OCI-LY7 (cell line): ENCODE measurements at regions not wholly inside any gene's neighbourhood (a gene's known extent, or its start where the extent isn't known, plus 50 kb on each side); places are given as distances from the start of the nearest gene placed in this dataset.

Experiments
- BruUV-seq: library from RNA; stranded (reverse); fragments of 400-500 nt; replicated peaks from 2 replicates; lab custom pipeline; 2021; lab: Mats Ljungman, UMichigan
- CTCF ChIA-PET: fragments of 300-600 bp; sonication (Branson Sonifier 250); formaldehyde crosslinking; loops from one replicate; lab custom pipeline; 2022; ENCODE audit warnings: antibody characterized with exemption; ENCODE audit not compliant: unreplicated experiment; lab: Charles Lee
- POLR2A ChIA-PET: fragments of 300-600 bp; sonication (Branson Sonifier 250); formaldehyde crosslinking; loops from one replicate; lab custom pipeline; 2022; ENCODE audit warnings: antibody characterized with exemption; lab: Charles Lee
- DNase-seq: peaks from one replicate; pipeline ENCODE4 v3.0.0-alpha.2; 2015; ENCODE audit warnings: low spot score
- H2AFZ ChIP-seq: fragments of 200-600 bp; sonication (generic), shearing (Covaris generic); 2 replicates; pipeline ENCODE4 v1.6.1; 2014; ENCODE audit warnings: mild to moderate bottlenecking, antibody characterized with exemption, low read length, moderate library complexity
- H3K27ac ChIP-seq: fragments of 200-600 bp; sonication (generic); 2 replicates; pipeline ENCODE4 v1.5.1; 2014; ENCODE audit warnings: mixed run types, low read depth, mild to moderate bottlenecking, moderate library complexity, low read length, inconsistent platforms; ENCODE audit not compliant: poor library complexity, severe bottlenecking
- H3K36me3 ChIP-seq: fragments of 200-600 bp; sonication (generic); 2 replicates; pipeline ENCODE4 v1.6.1; 2014; ENCODE audit warnings: mild to moderate bottlenecking, antibody characterized with exemption, low read length, moderate library complexity, mixed read lengths; ENCODE audit not compliant: insufficient read depth
- H3K4me1 ChIP-seq: fragments of 200-600 bp; sonication (generic); 2 replicates; pipeline ENCODE4 v1.5.1; 2014; ENCODE audit warnings: mild to moderate bottlenecking, low read length; ENCODE audit not compliant: insufficient read depth, poor library complexity, severe bottlenecking
- H3K4me2 ChIP-seq: fragments of 200-600 bp; sonication (generic); 2 replicates; pipeline ENCODE4 v1.6.1; 2014; ENCODE audit warnings: mild to moderate bottlenecking, low read length
- H3K4me3 ChIP-seq: fragments of 200-600 bp; sonication (generic); 2 replicates; pipeline ENCODE4 v1.5.1; 2014; ENCODE audit warnings: mild to moderate bottlenecking, low read depth, low read length; ENCODE audit not compliant: poor library complexity, severe bottlenecking
- H3K79me2 ChIP-seq: fragments of 200-600 bp; sonication (generic); 2 replicates; pipeline ENCODE4 v1.6.1; 2016; ENCODE audit warnings: low read depth, mild to moderate bottlenecking, low read length, moderate library complexity, mixed read lengths; ENCODE audit not compliant: insufficient read depth
- H3K9me2 ChIP-seq: fragments of 200-600 bp; sonication (generic); 2 replicates; pipeline ENCODE4 v1.6.1; 2016; ENCODE audit warnings: mild to moderate bottlenecking, low read length, mixed read lengths; ENCODE audit not compliant: insufficient read depth
- H3K9me3 ChIP-seq: fragments of 200-600 bp; sonication (generic); 2 replicates; pipeline ENCODE4 v1.6.1; 2014; ENCODE audit warnings: mild to moderate bottlenecking, mixed run types, low read length, mixed read lengths
- H4K20me1 ChIP-seq: fragments of 200-600 bp; sonication (generic); 2 replicates; pipeline ENCODE4 v1.6.1; 2014; ENCODE audit warnings: mild to moderate bottlenecking, antibody characterized with exemption, low read length, moderate library complexity, mixed read lengths; ENCODE audit not compliant: insufficient read depth
- CTCF ChIP-seq: fragments of 200-600 bp; sonication (generic); conservative IDR thresholded peaks from 2 replicates; pipeline ENCODE4 v1.5.1; 2014; ENCODE audit warnings: mild to moderate bottlenecking, antibody characterized with exemption, low read length, moderate library complexity, mixed read lengths
- EZH2phosphoT487 ChIP-seq: fragments of 200-600 bp; sonication (generic); IDR thresholded peaks from 2 replicates; pipeline ENCODE4 v1.6.1; 2018; ENCODE audit warnings: low read depth, borderline replicate concordance, mild to moderate bottlenecking, mixed run types, antibody characterized with exemption, low read length, moderate library complexity, mixed read lengths
- intact Hi-C: fragments of 100-400 bp; cut with micrococcal nuclease; formaldehyde crosslinking; loops from one replicate; pipeline ENCODE4 v1.10.0; 2022; ENCODE audit not compliant: unreplicated experiment

GRCh38 chr10:83222300-83222699, 917.0 kb upstream of the GHITM start:
- no peak overlapping the region for H3K4me3 ChIP-seq
- DNase-seq, result no peak
- no TSS peak for BruUV-seq
- H2AFZ ChIP-seq, result no peak overlapping the region
- H3K9me2 ChIP-seq, result no peaks in the 10 kb centered on the region
- H3K36me3 ChIP-seq, result no peaks in the 10 kb centered on the region
- no peaks in the 10 kb centered on the region for H3K9me3 ChIP-seq
- H4K20me1 ChIP-seq, result no peaks in the 10 kb centered on the region
- ChIA-PET CTCF (no interaction called here), POLR2A (no interaction called here)
- H3K4me1 ChIP-seq, result no peaks in the 10 kb centered on the region
- no peak overlapping the region for H3K27ac ChIP-seq
- no peaks in the 10 kb centered on the region for H3K79me2 ChIP-seq
- TF ChIP-seq CTCF (no peak), EZH2phosphoT487 (no peak)
- intact Hi-C loops, result no loop called here
- no peak overlapping the region for H3K4me2 ChIP-seq

GRCh38 chr10:83222832-83223742, 916.2 kb upstream of the GHITM start:
- no TSS peak for BruUV-seq
- DNase-seq, result no peak
- Histone ChIP-seq H2AFZ (no peak overlapping the region), H3K9me3 (no peaks in the 10 kb centered on the region), H3K27ac (no peak overlapping the region), H3K4me1 (no peaks in the 10 kb centered on the region), H3K79me2 (no peaks in the 10 kb centered on the region), H3K36me3 (no peaks in the 10 kb centered on the region), H3K9me2 (no peaks in the 10 kb centered on the region), H3K4me3 (no peak overlapping the region), H3K4me2 (no peak overlapping the region), H4K20me1 (no peaks in the 10 kb centered on the region)
- intact Hi-C loops, result no loop called here
- TF ChIP-seq EZH2phosphoT487 (no peak), CTCF (no peak)
- ChIA-PET POLR2A (no interaction called here), CTCF (no interaction called here)

- H3K79me2 ChIP-seq, result no peaks in the 10 kb centered on the region
- no peak for DNase-seq
- CTCF ChIA-PET, result no interaction called here
- no peak overlapping the region for H3K4me2 ChIP-seq
- H3K36me3 ChIP-seq, result no peaks in the 10 kb centered on the region
- BruUV-seq, result no TSS peak
- no peak overlapping the region for H2AFZ ChIP-seq
- no peaks in the 10 kb centered on the region for H4K20me1 ChIP-seq
- no peaks in the 10 kb centered on the region for H3K4me1 ChIP-seq
- H3K9me2 ChIP-seq, result no peaks in the 10 kb centered on the region
- H3K27ac ChIP-seq, result no peak overlapping the region
- H3K4me3 ChIP-seq, result no peak overlapping the region
- H3K9me3 ChIP-seq, result no peaks in the 10 kb centered on the region
- intact Hi-C loops, result no loop called here
- TF ChIP-seq CTCF (no peak), EZH2phosphoT487 (no peak)
- POLR2A ChIA-PET, result interaction anchor here (0.5 kb wide), 1 partner anchor 456 kb away, joined by 3 read pairs; no protein-coding TSS in a partner anchor
These were observed 913.5 kb upstream of the GHITM start for GRCh38 chr10:83225781-83226180.
